Stomach (tissue), 4 donors: ENCODE measurements at regions not wholly inside any gene's neighbourhood (a gene's known extent, or its start where the extent isn't known, plus 50 kb on each side); places are given as distances from the start of the nearest gene placed in this dataset.

Experiments used
- CTCF ChIP-seq, 7 experiments: fragments of 450-650 bp in 4 of 7; fragments of 200-600 bp in 3 of 7; sonication (generic) in 3 of 7; IDR thresholded peaks; one replicate each; pipeline ENCODE4 v1.5.1; 2016 to 2019; ENCODE audit warnings: antibody characterized with exemption in 7 of 7, control low read depth in 2 of 7, mild to moderate bottlenecking in 1 of 7
- EP300 ChIP-seq: sonication (generic); formaldehyde crosslinking; IDR thresholded peaks from one replicate; pipeline ENCODE4 v1.6.1; 2017; ENCODE audit warnings: antibody characterized with exemption
- POLR2A ChIP-seq, 4 donors: fragments of 450-650 bp; IDR thresholded peaks; one replicate each; pipeline ENCODE4 v1.6.1; 2016; ENCODE audit warnings: antibody characterized with exemption in 4 of 4, control low read depth in 2 of 4, mild to moderate bottlenecking in 1 of 4, moderate library complexity in 1 of 4
- POLR2AphosphoS5 ChIP-seq, 3 donors: sonication (generic); formaldehyde crosslinking; IDR thresholded peaks; one replicate each; pipeline ENCODE4 v1.6.1; 2016; ENCODE audit warnings: antibody characterized with exemption in 3 of 3

GRCh38 chr17:55580596-55581133 is 69.4 kb upstream of the SMIM36 start:
- no peak for TF ChIP-seq CTCF (IDR thresholded peaks at IDR 0.05)
- no peak for TF ChIP-seq EP300
- no peak for TF ChIP-seq POLR2A (IDR thresholded peaks at IDR 0.05)
- no peak for TF ChIP-seq POLR2AphosphoS5 (IDR thresholded peaks at IDR 0.05)
